Type B pancreatic cell (in vitro differentiated cells): ENCODE measurements at regions not wholly inside any gene's neighbourhood (a gene's known extent, or its start where the extent isn't known, plus 50 kb on each side); places are given as distances from the start of the nearest gene placed in this dataset.

Experiments used
- DNase-seq: peaks from one replicate; pipeline ENCODE4 v3.0.0; 2021; ENCODE audit warnings: mixed read lengths; ENCODE audit not compliant: unreplicated experiment; ENCODE audit errors: extremely low spot score
- H3K27ac Mint-ChIP-seq: 2 replicates; pipeline ENCODE4 v1.8.0; 2021; ENCODE audit warnings: mild to moderate bottlenecking, mixed read lengths
- H3K27me3 Mint-ChIP-seq: 2 replicates; pipeline ENCODE4 v1.8.0; 2021; ENCODE audit warnings: mixed read lengths
- H3K36me3 Mint-ChIP-seq: 2 replicates; pipeline ENCODE4 v1.8.0; 2021; ENCODE audit warnings: mixed read lengths
- H3K4me1 Mint-ChIP-seq: one replicate; pipeline ENCODE4 v1.8.0; 2021; ENCODE audit warnings: mixed read lengths; ENCODE audit not compliant: unreplicated experiment
- H3K4me3 Mint-ChIP-seq: 2 replicates; pipeline ENCODE4 v1.8.0; 2021; ENCODE audit warnings: mild to moderate bottlenecking, mixed read lengths
- H3K9me3 Mint-ChIP-seq: 2 replicates; pipeline ENCODE4 v1.8.0; 2021; ENCODE audit warnings: mixed read lengths
- CTCF ChIP-seq: fragments of 200-600 bp; sonication (generic); conservative IDR thresholded peaks from 2 replicates; pipeline ENCODE4 v1.5.0; 2021; ENCODE audit warnings: antibody characterized with exemption, mild to moderate bottlenecking

- peaks cover 14% of the 10 kb centered on the region for H3K27me3 Mint-ChIP-seq
- no peak overlapping the region for H3K27ac Mint-ChIP-seq
- H3K4me1 Mint-ChIP-seq: no peaks in the 10 kb centered on the region
- H3K9me3 Mint-ChIP-seq: peaks cover 8% of the 10 kb centered on the region
- DNase-seq: no peak
- H3K4me3 Mint-ChIP-seq: no peak overlapping the region
- H3K36me3 Mint-ChIP-seq: no peaks in the 10 kb centered on the region
- TF ChIP-seq CTCF: no peak
Observed at GRCh38 chr17:13085578-13085977, 67.8 kb upstream of the ELAC2 start.

GRCh38 chr17:13084420-13084819 lies 66.6 kb upstream of the ELAC2 start:
- no peak for DNase-seq
- H3K27ac Mint-ChIP-seq: no peak overlapping the region
- H3K4me3 Mint-ChIP-seq: no peak overlapping the region
- H3K4me1 Mint-ChIP-seq: no peaks in the 10 kb centered on the region
- H3K36me3 Mint-ChIP-seq: no peaks in the 10 kb centered on the region
- peaks cover 14% of the 10 kb centered on the region for H3K27me3 Mint-ChIP-seq
- peaks cover 8% of the 10 kb centered on the region for H3K9me3 Mint-ChIP-seq
- TF ChIP-seq CTCF: no peak

- no peak for TF ChIP-seq CTCF
- no peaks in the 10 kb centered on the region for H3K36me3 Mint-ChIP-seq
- H3K27ac Mint-ChIP-seq: no peak overlapping the region
Observed at GRCh38 chr17:13078591-13079385, 61.0 kb upstream of the ELAC2 start.

GRCh38 chr17:13076905-13077304 lies 59.1 kb upstream of the ELAC2 start:
- H3K36me3 Mint-ChIP-seq: no peaks in the 10 kb centered on the region
- H3K4me1 Mint-ChIP-seq: peaks cover 35% of the 10 kb centered on the region
- no peak for DNase-seq
- no peak for TF ChIP-seq CTCF
- H3K27ac Mint-ChIP-seq: no peak overlapping the region
- H3K27me3 Mint-ChIP-seq: peaks cover 6% of the 10 kb centered on the region
- H3K9me3 Mint-ChIP-seq: no peaks in the 10 kb centered on the region
- no peak overlapping the region for H3K4me3 Mint-ChIP-seq

More at GRCh38 chr17:13078591-13079385, 61.0 kb upstream of the ELAC2 start:
- peaks cover 9% of the 10 kb centered on the region for H3K27me3 Mint-ChIP-seq
- DNase-seq: no peak
- peaks cover 21% of the 10 kb centered on the region for H3K4me1 Mint-ChIP-seq
- H3K9me3 Mint-ChIP-seq: peaks cover 8% of the 10 kb centered on the region
- H3K4me3 Mint-ChIP-seq: no peak overlapping the region

- Mint-ChIP-seq H3K27me3 (peaks cover 6% of the 10 kb centered on the region), H3K4me3 (no peak overlapping the region), H3K27ac (no peak overlapping the region), H3K9me3 (no peaks in the 10 kb centered on the region), H3K4me1 (peaks cover 32% of the 10 kb centered on the region), H3K36me3 (no peaks in the 10 kb centered on the region)
- no peak for DNase-seq
- TF ChIP-seq CTCF: no peak
Observed at GRCh38 chr17:13074026-13074425, 56.2 kb upstream of the ELAC2 start.
